ENCODE measurements at regions not wholly inside any gene's neighbourhood (a gene's known extent, or its start where the extent isn't known, plus 50 kb on each side); places are given as distances from the start of the nearest gene placed in this dataset.

- TF ChIP-seq CTCF (IDR thresholded peaks at IDR 0.05) (no peak), EZH2 (IDR thresholded peaks at IDR 0.05; ENCODE audit: borderline replicate concordance, insufficient read depth, low read depth, low read length, poor library complexity, severe bottlenecking) (no peak)
Measured at GRCh38 chr3:17840651-17841050, 98.2 kb upstream of the TBC1D5 start.

Measured in B cell (primary cell).